HL-60 (cell line): ENCODE measurements at regions not wholly inside any gene's neighbourhood (a gene's known extent, or its start where the extent isn't known, plus 50 kb on each side); places are given as distances from the start of the nearest gene placed in this dataset.

Experiments used
- DNase-seq, 2 experiments: peaks; one replicate each; pipeline ENCODE4 v3.0.0-alpha.2; 2010 to 2020; ENCODE audit warnings: low read depth in 1 of 2, low spot score in 1 of 2
- H3K27ac ChIP-seq: fragments of 250-450 bp; sonication (Bioruptor Pico); replicated peaks from 2 replicates; pipeline ENCODE4 v1.5.1; 2020; ENCODE audit warnings: mild to moderate bottlenecking, moderate library complexity
- H3K27me3 ChIP-seq: fragments of 250-450 bp; sonication (Bioruptor Pico); 2 replicates; pipeline ENCODE4 v1.5.1; 2021; ENCODE audit warnings: mild to moderate bottlenecking, moderate library complexity; ENCODE audit not compliant: insufficient read depth, poor library complexity, severe bottlenecking
- H3K4me3 ChIP-seq: replicated peaks from 2 replicates; pipeline ENCODE4 v1.5.1; 2011; ENCODE audit warnings: mild to moderate bottlenecking, control low read depth, low read length; ENCODE audit not compliant: insufficient read depth
- CTCF ChIP-seq: IDR thresholded peaks from one replicate; pipeline ENCODE4 v1.5.1; 2011; ENCODE audit warnings: low read length, control low read depth, inconsistent platforms; ENCODE audit not compliant: insufficient read depth
- GABPA ChIP-seq: IDR thresholded peaks from 2 replicates; pipeline ENCODE4 v1.6.1; 2012; ENCODE audit warnings: low read depth
- POLR2AphosphoS5 ChIP-seq: IDR thresholded peaks from 2 replicates; pipeline ENCODE4 v1.6.1; 2012; ENCODE audit warnings: low read depth
- SPI1 ChIP-seq: IDR thresholded peaks from 2 replicates; pipeline ENCODE4 v1.6.1; 2012; ENCODE audit warnings: low read depth, mild to moderate bottlenecking, borderline replicate concordance
- TF ChIP-seq, protein P1 (sequence below): IDR thresholded peaks from 2 replicates; pipeline ENCODE4 v1.6.1; 2012; ENCODE audit warnings: low read depth; ENCODE audit not compliant: insufficient replicate concordance

DNA sequence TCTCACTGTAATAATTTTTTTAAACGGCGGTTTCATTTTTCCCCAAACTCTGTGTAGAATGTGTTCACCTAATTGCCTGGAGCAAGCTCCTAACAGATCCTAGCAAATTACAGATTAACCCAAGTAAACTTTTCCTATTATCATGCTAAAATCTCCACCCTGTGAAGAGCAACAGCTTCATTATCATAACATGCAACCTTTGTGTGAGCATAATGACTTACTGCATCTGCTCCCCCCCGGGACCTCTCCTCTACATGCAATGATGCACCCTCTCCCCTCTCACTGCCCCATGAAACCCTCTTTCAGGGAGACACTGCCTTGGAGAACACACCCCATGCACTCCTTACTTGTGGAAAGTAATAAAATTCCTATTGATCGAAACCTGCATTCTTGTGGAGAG, 717.0 kb upstream of the TMPRSS15 start:
- no peak for TF ChIP-seq GABPA
- TF ChIP-seq CTCF = no peak
- TF ChIP-seq, protein P1, sequence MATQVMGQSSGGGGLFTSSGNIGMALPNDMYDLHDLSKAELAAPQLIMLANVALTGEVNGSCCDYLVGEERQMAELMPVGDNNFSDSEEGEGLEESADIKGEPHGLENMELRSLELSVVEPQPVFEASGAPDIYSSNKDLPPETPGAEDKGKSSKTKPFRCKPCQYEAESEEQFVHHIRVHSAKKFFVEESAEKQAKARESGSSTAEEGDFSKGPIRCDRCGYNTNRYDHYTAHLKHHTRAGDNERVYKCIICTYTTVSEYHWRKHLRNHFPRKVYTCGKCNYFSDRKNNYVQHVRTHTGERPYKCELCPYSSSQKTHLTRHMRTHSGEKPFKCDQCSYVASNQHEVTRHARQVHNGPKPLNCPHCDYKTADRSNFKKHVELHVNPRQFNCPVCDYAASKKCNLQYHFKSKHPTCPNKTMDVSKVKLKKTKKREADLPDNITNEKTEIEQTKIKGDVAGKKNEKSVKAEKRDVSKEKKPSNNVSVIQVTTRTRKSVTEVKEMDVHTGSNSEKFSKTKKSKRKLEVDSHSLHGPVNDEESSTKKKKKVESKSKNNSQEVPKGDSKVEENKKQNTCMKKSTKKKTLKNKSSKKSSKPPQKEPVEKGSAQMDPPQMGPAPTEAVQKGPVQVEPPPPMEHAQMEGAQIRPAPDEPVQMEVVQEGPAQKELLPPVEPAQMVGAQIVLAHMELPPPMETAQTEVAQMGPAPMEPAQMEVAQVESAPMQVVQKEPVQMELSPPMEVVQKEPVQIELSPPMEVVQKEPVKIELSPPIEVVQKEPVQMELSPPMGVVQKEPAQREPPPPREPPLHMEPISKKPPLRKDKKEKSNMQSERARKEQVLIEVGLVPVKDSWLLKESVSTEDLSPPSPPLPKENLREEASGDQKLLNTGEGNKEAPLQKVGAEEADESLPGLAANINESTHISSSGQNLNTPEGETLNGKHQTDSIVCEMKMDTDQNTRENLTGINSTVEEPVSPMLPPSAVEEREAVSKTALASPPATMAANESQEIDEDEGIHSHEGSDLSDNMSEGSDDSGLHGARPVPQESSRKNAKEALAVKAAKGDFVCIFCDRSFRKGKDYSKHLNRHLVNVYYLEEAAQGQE = no peak
- TF ChIP-seq POLR2AphosphoS5 = no peak
- no peak for TF ChIP-seq SPI1
- no peak overlapping the region for H3K4me3 ChIP-seq
- no peak for DNase-seq
- H3K27me3 ChIP-seq = no peaks in the 10 kb centered on the region
- no peak overlapping the region for H3K27ac ChIP-seq

GRCh38 chr21:19122356-19122755, 718.8 kb upstream of the TMPRSS15 start:
- Histone ChIP-seq H3K4me3 (no peak overlapping the region), H3K27me3 (no peaks in the 10 kb centered on the region), H3K27ac (no peak overlapping the region)
- no peak for DNase-seq
- TF ChIP-seq GABPA (no peak), CTCF (no peak), SPI1 (no peak), POLR2AphosphoS5 (no peak)
- TF ChIP-seq, protein P1 = no peak

- TF ChIP-seq CTCF (no peak), GABPA (no peak), SPI1 (no peak), POLR2AphosphoS5 (no peak)
- TF ChIP-seq, protein P1 = no peak
- H3K4me3 ChIP-seq = no peak overlapping the region
- H3K27ac ChIP-seq = no peak overlapping the region
- no peak for DNase-seq
- no peaks in the 10 kb centered on the region for H3K27me3 ChIP-seq
These were observed 719.5 kb upstream of the TMPRSS15 start for GRCh38 chr21:19123053-19123452.
